K562 (cell line): ENCODE measurements at regions not wholly inside any gene's neighbourhood (a gene's known extent, or its start where the extent isn't known, plus 50 kb on each side); places are given as distances from the start of the nearest gene placed in this dataset.

Experiments
- ATF6 ChIP-seq: sonication (generic); formaldehyde crosslinking; IDR thresholded peaks from 2 replicates; pipeline ENCODE4 v1.4.0; 2020; ENCODE audit warnings: mild to moderate bottlenecking, missing genetic modification reagents
- BRF1 ChIP-seq: IDR thresholded peaks from 3 replicates; pipeline ENCODE4 v1.6.1; 2011; ENCODE audit warnings: borderline replicate concordance, mild to moderate bottlenecking; ENCODE audit not compliant: insufficient read length; ENCODE audit errors: extremely low read depth
- CBX3 ChIP-seq, 2 experiments: IDR thresholded peaks; 1 replicate in 1 of 2; 2 replicates in 1 of 2; pipeline ENCODE4 v1.6.1; 2012; ENCODE audit warnings: inconsistent platforms in 2 of 2, low read length in 2 of 2, borderline replicate concordance in 1 of 2, control low read depth in 1 of 2
- EP400 ChIP-seq: fragments of 450-650 bp; IDR thresholded peaks from 2 replicates; pipeline ENCODE4 v1.6.1; 2017; ENCODE audit warnings: antibody characterized with exemption, mild to moderate bottlenecking, moderate library complexity
- IFI16 ChIP-seq: fragments of 250-450 bp; sonication (Bioruptor Pico); IDR thresholded peaks from 2 replicates; pipeline ENCODE4 v2.1.2; 2022; ENCODE audit warnings: mild to moderate bottlenecking, inconsistent platforms
- ILK ChIP-seq: fragments of 450-650 bp; IDR thresholded peaks from 2 replicates; pipeline ENCODE4 v1.6.1; 2016; ENCODE audit warnings: missing genetic modification characterization, low read depth, mild to moderate bottlenecking, missing compliant biosample characterization, moderate library complexity, borderline replicate concordance
- IRF9 ChIP-seq: fragments of 450-650 bp; IDR thresholded peaks from 2 replicates; pipeline ENCODE4 v1.6.1; 2016; ENCODE audit warnings: missing biosample characterization, missing genetic modification characterization
- KHSRP ChIP-seq: fragments of 450-650 bp; IDR thresholded peaks from 2 replicates; pipeline ENCODE4 v1.6.1; 2017
- MBD2 ChIP-seq: sonication (generic); IDR thresholded peaks from 2 replicates; pipeline ENCODE4 v1.6.1; 2016; ENCODE audit warnings: low read depth, borderline replicate concordance
- MECOM ChIP-seq: fragments of 250-450 bp; sonication (Bioruptor Pico); IDR thresholded peaks from 2 replicates; pipeline ENCODE4 v1.8.0; 2022; ENCODE audit warnings: inconsistent platforms
- MEF2A ChIP-seq: IDR thresholded peaks from 2 replicates; pipeline ENCODE4 v1.6.1; 2011; ENCODE audit warnings: low read depth, mild to moderate bottlenecking, low read length, moderate library complexity; ENCODE audit not compliant: control insufficient read depth
- MXI1 ChIP-seq: IDR thresholded peaks from 2 replicates; pipeline ENCODE4 v1.6.1; 2011; ENCODE audit warnings: low read depth, mild to moderate bottlenecking, improper control_type of control experiment, low read length
- NCOA2 ChIP-seq, 2 experiments: fragments of 450-650 bp; IDR thresholded peaks; 2 replicates each; pipeline ENCODE4 v1.6.1; 2018; ENCODE audit warnings: mild to moderate bottlenecking in 2 of 2, moderate library complexity in 1 of 2; ENCODE audit not compliant: partially characterized antibody in 2 of 2
- NCOA4 ChIP-seq: fragments of 450-650 bp; IDR thresholded peaks from 2 replicates; pipeline ENCODE4 v1.6.1; 2018; ENCODE audit warnings: mild to moderate bottlenecking; ENCODE audit not compliant: partially characterized antibody
- PHF8 ChIP-seq: fragments of 200-600 bp; sonication (generic); IDR thresholded peaks from 2 replicates; pipeline ENCODE4 v1.6.1; 2012; ENCODE audit warnings: mixed run types, mild to moderate bottlenecking, inconsistent platforms, low read length, moderate library complexity, borderline replicate concordance
- RCOR1 ChIP-seq, 2 experiments: IDR thresholded peaks; 2 replicates each; pipeline ENCODE4 v1.6.1; 2012; ENCODE audit warnings: low read depth in 2 of 2, low read length in 2 of 2, borderline replicate concordance in 1 of 2, improper control_type of control experiment in 1 of 2
- TBP ChIP-seq: optimal IDR thresholded peaks from 2 replicates; pipeline ENCODE3; 2011; ENCODE audit warnings: low read depth, low read length, improper control_type of control experiment
- ZFP91 ChIP-seq: sonication (generic); formaldehyde crosslinking; IDR thresholded peaks from 2 replicates; pipeline ENCODE4 v1.8.0; 2022; ENCODE audit warnings: mild to moderate bottlenecking, missing genetic modification reagents
- ZNF143 ChIP-seq: sonication (generic); formaldehyde crosslinking; IDR thresholded peaks from 2 replicates; pipeline ENCODE4 v1.9.0; 2022; ENCODE audit warnings: mild to moderate bottlenecking, missing genetic modification reagents
- ZNF146 ChIP-seq: IDR thresholded peaks from one replicate; pipeline ENCODE4 v1.6.1; 2018; ENCODE audit warnings: missing compliant biosample characterization; ENCODE audit not compliant: unreplicated experiment
- ZNF184 ChIP-seq: sonication (generic); formaldehyde crosslinking; IDR thresholded peaks from 2 replicates; pipeline ENCODE4 v1.5.0; 2020; ENCODE audit warnings: missing genetic modification reagents
- ZNF232 ChIP-seq: sonication (generic); formaldehyde crosslinking; IDR thresholded peaks from 2 replicates; pipeline ENCODE4 v1.8.0; 2022; ENCODE audit warnings: mild to moderate bottlenecking, missing genetic modification reagents
- ZNF354B ChIP-seq: fragments of 250-450 bp; sonication (Bioruptor Pico); IDR thresholded peaks from 2 replicates; pipeline ENCODE4 v1.4.0; 2020
- ZNF445 ChIP-seq: fragments of 250-450 bp; sonication (Bioruptor Pico); IDR thresholded peaks from 2 replicates; pipeline ENCODE4 v1.4.0; 2020; ENCODE audit warnings: low read depth, mild to moderate bottlenecking, moderate library complexity
- TF ChIP-seq, protein P1 (sequence below): fragments of 450-650 bp; formaldehyde crosslinking; IDR thresholded peaks from 2 replicates; pipeline ENCODE4 v1.4.0; 2022; ENCODE audit warnings: missing genetic modification characterization

DNA sequence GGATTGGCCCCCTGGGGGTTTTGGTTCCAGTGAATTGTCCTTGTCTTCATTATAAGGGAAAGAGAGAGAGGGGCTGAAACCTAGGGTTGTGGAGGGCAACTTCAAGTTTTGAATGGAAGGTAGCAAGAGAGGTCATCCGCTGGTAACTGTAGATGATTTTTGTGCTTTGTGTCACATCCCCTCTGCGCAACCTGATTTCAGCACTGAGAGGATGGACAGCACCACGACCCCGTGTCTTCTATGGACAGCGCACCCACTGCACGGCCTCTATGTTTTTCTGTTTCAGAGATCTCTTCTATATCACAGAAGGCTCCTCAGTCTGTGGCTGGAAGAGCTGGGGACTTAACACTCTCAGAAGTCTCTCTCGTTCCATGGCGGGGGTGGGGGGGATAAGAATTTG is 127.0 kb upstream of the RPH3A start (continued):
- TF ChIP-seq IRF9 (tag) = no peak
- no peak for TF ChIP-seq ZNF232 (CRISPR knock-in tag)
- no peak for TF ChIP-seq NCOA4
- TF ChIP-seq MEF2A = no peak
- peak in 1 of 2 experiments; percentile 61; a peak in 1 of 4 replicates for TF ChIP-seq RCOR1 (IDR thresholded peaks at IDR 0.05; ENCODE audit: borderline replicate concordance in 1 of 2, low read depth in 2 of 2, low read length in 2 of 2)
- no peak for TF ChIP-seq ZNF445
- no peak for TF ChIP-seq ZNF143 (CRISPR knock-in tag)
- TF ChIP-seq EP400 = no peak
- TF ChIP-seq CBX3 (IDR thresholded peaks at IDR 0.05; ENCODE audit: borderline replicate concordance in 1 of 2, low read length in 2 of 2) = no peak
- TF ChIP-seq TBP = no peak
- TF ChIP-seq, protein P1, sequence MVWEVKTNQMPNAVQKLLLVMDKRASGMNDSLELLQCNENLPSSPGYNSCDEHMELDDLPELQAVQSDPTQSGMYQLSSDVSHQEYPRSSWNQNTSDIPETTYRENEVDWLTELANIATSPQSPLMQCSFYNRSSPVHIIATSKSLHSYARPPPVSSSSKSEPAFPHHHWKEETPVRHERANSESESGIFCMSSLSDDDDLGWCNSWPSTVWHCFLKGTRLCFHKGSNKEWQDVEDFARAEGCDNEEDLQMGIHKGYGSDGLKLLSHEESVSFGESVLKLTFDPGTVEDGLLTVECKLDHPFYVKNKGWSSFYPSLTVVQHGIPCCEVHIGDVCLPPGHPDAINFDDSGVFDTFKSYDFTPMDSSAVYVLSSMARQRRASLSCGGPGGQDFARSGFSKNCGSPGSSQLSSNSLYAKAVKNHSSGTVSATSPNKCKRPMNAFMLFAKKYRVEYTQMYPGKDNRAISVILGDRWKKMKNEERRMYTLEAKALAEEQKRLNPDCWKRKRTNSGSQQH (CRISPR knock-in tag) = no peak
- no peak for TF ChIP-seq IFI16
- no peak for TF ChIP-seq ILK
- no peak for TF ChIP-seq ZNF146 (CRISPR knock-in tag)
- no peak for TF ChIP-seq MECOM (CRISPR knock-in tag)
- no peak for TF ChIP-seq MBD2
- no peak for TF ChIP-seq ATF6
- no peak for TF ChIP-seq ZNF184
- no peak for TF ChIP-seq PHF8
- TF ChIP-seq BRF1 = no peak
- no peak for TF ChIP-seq ZFP91 (CRISPR knock-in tag)
- no peak for TF ChIP-seq NCOA2 (IDR thresholded peaks at IDR 0.05; ENCODE audit: partially characterized antibody in 2 of 2)
- no peak for TF ChIP-seq MXI1
- no peak for TF ChIP-seq KHSRP
- no peak for TF ChIP-seq ZNF354B (CRISPR knock-in tag)
